K562 (cell line): ENCODE measurements at regions not wholly inside any gene's neighbourhood (a gene's known extent, or its start where the extent isn't known, plus 50 kb on each side); places are given as distances from the start of the nearest gene placed in this dataset.

Experiments used
- ATAC-seq: fragments of 200-7000 bp; cut with Tn5 transposase; 3 replicates; pipeline ENCODE4 v1.9.1; 2020; ENCODE audit warnings: moderate library complexity
- BruUV-seq: library from RNA; stranded (reverse); fragments of 400-500 nt; replicated peaks from 2 replicates; lab custom pipeline; 2021; lab: Mats Ljungman, UMichigan
- CTCF ChIA-PET: fragments of 300-600 bp; formaldehyde crosslinking; extraction: SDS; loops from one replicate; lab custom pipeline; 2021; ENCODE audit warnings: low intra/inter-chr PET ratio; lab: Yijun Ruan, JAX
- POLR2A ChIA-PET: fragments of 300-600, 350-650 bp; sonication (Branson Sonifier 250); formaldehyde crosslinking; extraction: SDS; loops from one replicate; lab custom pipeline; 2021; ENCODE audit warnings: antibody characterized with exemption, inconsistent platforms; lab: Yijun Ruan, JAX
- DNase-seq, 4 experiments: peaks; one replicate each; pipeline versions ENCODE4 v3.0.0 to v3.0.0-alpha.2; 2011 to 2018; ENCODE audit warnings: low spot score in 3 of 4, mixed read lengths in 3 of 4; ENCODE audit errors: extremely low read depth in 1 of 4
- FAIRE-seq: peaks from 2 replicates; lab custom pipeline; 2011; peaks lifted over from hg19 to GRCh38; lab: Jason Lieb, UNC
- H2AFZ ChIP-seq: 2 replicates; pipeline ENCODE4 v1.6.0; 2011; ENCODE audit warnings: low read depth, low read length, control low read depth, inconsistent platforms
- H3K27ac ChIP-seq: fragments of 200-600 bp; 3 replicates; pipeline ENCODE4 v1.8.0; 2011; ENCODE audit warnings: low read depth, mild to moderate bottlenecking, control low read depth, inconsistent platforms, low read length, moderate library complexity, mixed read lengths; ENCODE audit errors: extremely low read depth
- H3K27me3 ChIP-seq, 2 experiments: fragments of 300-600 bp in 1 of 2; 2 replicates in 1 of 2; 3 replicates in 1 of 2; pipeline versions ENCODE4 v1.6.0 to v1.8.0; 2011; ENCODE audit warnings: inconsistent platforms in 2 of 2, low read length in 2 of 2, mild to moderate bottlenecking in 1 of 2, mixed read lengths in 1 of 2, moderate library complexity in 1 of 2; ENCODE audit not compliant: control insufficient read depth in 2 of 2, insufficient read depth in 2 of 2
- H3K36me3 ChIP-seq: fragments of 300-600 bp; 3 replicates; pipeline ENCODE4 v1.8.0; 2011; ENCODE audit warnings: mild to moderate bottlenecking, low read length, inconsistent platforms; ENCODE audit not compliant: control insufficient read depth, insufficient read depth
- H3K4me1 ChIP-seq, 2 experiments: fragments of 200-600 bp in 1 of 2; replicated peaks in 1 of 2; 2 replicates in 1 of 2; 3 replicates in 1 of 2; pipeline versions ENCODE4 v1.5.1 to v1.8.0; 2011; ENCODE audit warnings: inconsistent platforms in 2 of 2, low read length in 2 of 2, mild to moderate bottlenecking in 1 of 2, mixed read lengths in 1 of 2, moderate library complexity in 1 of 2; ENCODE audit not compliant: control insufficient read depth in 2 of 2, insufficient read depth in 2 of 2
- H3K4me2 ChIP-seq: 2 replicates; pipeline ENCODE4 v1.6.1; 2011; ENCODE audit warnings: low read length, control low read depth, inconsistent platforms, mixed read lengths; ENCODE audit not compliant: insufficient read depth
- H3K4me3 ChIP-seq: fragments of 200-600 bp; sonication (generic), shearing (Covaris generic); 2 replicates; pipeline ENCODE4 v1.5.1; 2016; ENCODE audit warnings: control low read depth, inconsistent platforms
- H3K79me2 ChIP-seq: fragments of 200-600 bp; 3 replicates; pipeline ENCODE4 v1.8.0; 2011; ENCODE audit warnings: low read length, inconsistent platforms; ENCODE audit not compliant: control insufficient read depth, insufficient read depth
- H3K9ac ChIP-seq, 2 experiments: 2 replicates each; pipeline versions ENCODE4 v1.6.0 to v1.6.1; 2011; ENCODE audit warnings: low read depth in 2 of 2, low read length in 2 of 2, control low read depth in 1 of 2, inconsistent platforms in 1 of 2, mild to moderate bottlenecking in 1 of 2, mixed read lengths in 1 of 2; ENCODE audit not compliant: insufficient read depth in 1 of 2
- H3K9me1 ChIP-seq: one replicate; pipeline ENCODE4 v1.6.0; 2011; ENCODE audit warnings: inconsistent platforms, mild to moderate bottlenecking, low read length, moderate library complexity; ENCODE audit not compliant: control insufficient read depth, insufficient read depth
- H3K9me3 ChIP-seq: replicated peaks from 2 replicates; pipeline ENCODE4 v1.5.1; 2011; ENCODE audit warnings: low read depth, low read length, inconsistent platforms; ENCODE audit not compliant: control insufficient read depth, insufficient read depth
- H4K20me1 ChIP-seq: replicated peaks from 2 replicates; pipeline ENCODE4 v1.6.1; 2011; ENCODE audit warnings: low read length, inconsistent platforms, mixed read lengths; ENCODE audit not compliant: control insufficient read depth, insufficient read depth
- CCAR2 ChIP-seq: fragments of 200-400 bp; formaldehyde crosslinking; IDR thresholded peaks from 2 replicates; pipeline ENCODE4 v1.6.1; 2017; ENCODE audit warnings: mild to moderate bottlenecking, low read depth, low read length
- CTCFL ChIP-seq: IDR thresholded peaks from 2 replicates; pipeline ENCODE4 v1.6.1; 2011; ENCODE audit warnings: borderline replicate concordance, low read depth, mild to moderate bottlenecking, moderate library complexity, low read length; ENCODE audit not compliant: insufficient read depth, poor library complexity, severe bottlenecking
- CUX1 ChIP-seq: fragments of 200-800 bp; sonication (Bioruptor generic); IDR thresholded peaks from 2 replicates; pipeline ENCODE4 v1.6.1; 2016; ENCODE audit warnings: missing genetic modification characterization, missing compliant biosample characterization
- ETS2 ChIP-seq: IDR thresholded peaks from 2 replicates; pipeline ENCODE4 v1.6.1; 2016; ENCODE audit warnings: borderline replicate concordance, missing genetic modification characterization, mild to moderate bottlenecking, moderate library complexity, missing compliant biosample characterization; ENCODE audit not compliant: poor library complexity, severe bottlenecking
- HDAC1 ChIP-seq, 2 experiments: fragments of 450-650 bp; IDR thresholded peaks; 2 replicates each; pipeline ENCODE4 v1.6.1; 2016 to 2017; ENCODE audit warnings: inconsistent platforms in 1 of 2, mild to moderate bottlenecking in 1 of 2, moderate library complexity in 1 of 2
- LEF1 ChIP-seq: fragments of 450-650 bp; IDR thresholded peaks from 2 replicates; pipeline ENCODE4 v1.6.1; 2016; ENCODE audit warnings: mild to moderate bottlenecking
- SMAD4 ChIP-seq: fragments of 250-450 bp; sonication (Bioruptor Pico); conservative IDR thresholded peaks from 2 replicates; pipeline ENCODE4 v1.8.0; 2021; ENCODE audit warnings: inconsistent platforms, mild to moderate bottlenecking, moderate library complexity
- TBL1XR1 ChIP-seq, 2 experiments: IDR thresholded peaks; 2 replicates each; pipeline ENCODE4 v1.6.1; 2012; ENCODE audit warnings: improper control_type of control experiment in 2 of 2, low read length in 2 of 2, mild to moderate bottlenecking in 1 of 2
- TBP ChIP-seq: optimal IDR thresholded peaks from 2 replicates; pipeline ENCODE3; 2011; ENCODE audit warnings: low read depth, low read length, improper control_type of control experiment
- ZEB2 ChIP-seq: fragments of 450-650 bp; IDR thresholded peaks from 2 replicates; pipeline ENCODE4 v1.6.1; 2016
- ZNF232 ChIP-seq: sonication (generic); formaldehyde crosslinking; IDR thresholded peaks from 2 replicates; pipeline ENCODE4 v1.8.0; 2022; ENCODE audit warnings: mild to moderate bottlenecking, missing genetic modification reagents
- ZNF3 ChIP-seq: fragments of 250-450 bp; sonication (Bioruptor Pico); IDR thresholded peaks from 2 replicates; pipeline ENCODE4 v1.5.0; 2021; ENCODE audit warnings: mild to moderate bottlenecking, moderate library complexity
- ZNF398 ChIP-seq: fragments of 250-450 bp; sonication (Bioruptor Pico); IDR thresholded peaks from 2 replicates; pipeline ENCODE4 v1.8.0; 2021; ENCODE audit warnings: moderate library complexity, mild to moderate bottlenecking, inconsistent platforms
- WGBS: fragments of 100-300 bp; shearing (Covaris generic); methylation state at CpG from one replicate; pipeline ENCODE4 v1.1.6; 2016; ENCODE audit warnings: low coverage, mixed read lengths; ENCODE audit not compliant: insufficient coverage; ENCODE audit errors: missing lambda C conversion rate; 5-methylcytosine and 5-hydroxymethylcytosine counted together
- in situ Hi-C: fragments of 300-500 bp; cut with MboI; formaldehyde crosslinking; loops from 4 replicates; pipeline ENCODE4 v1.15.0; 2018; ENCODE audit warnings: inconsistent platforms, mixed read lengths
- intact Hi-C: fragments of 100-400 bp; cut with micrococcal nuclease; formaldehyde crosslinking; loops from 2 replicates; pipeline ENCODE4 v1.14.2; 2022

- WGBS: 0% methylated on average over 2 of the region's 2 CpGs
- Histone ChIP-seq H3K27ac (no peak overlapping the region), H3K9me3 (no peaks in the 10 kb centered on the region), H3K4me3 (no peak overlapping the region), H3K36me3 (no peaks in the 10 kb centered on the region), H2AFZ (no peak overlapping the region), H4K20me1 (no peaks in the 10 kb centered on the region), H3K9ac (no peak overlapping the region), H3K9me1 (no peaks in the 10 kb centered on the region), H3K27me3 (no peaks in the 10 kb centered on the region), H3K4me2 (no peak overlapping the region), H3K4me1 (no peaks in the 10 kb centered on the region), H3K79me2 (no peaks in the 10 kb centered on the region)
- POLR2A ChIA-PET: no interaction called here
- CTCF ChIA-PET: no interaction called here
- in situ Hi-C loops: no loop called here
- intact Hi-C loops: no loop called here
- no TSS peak for BruUV-seq
- DNase-seq (no peak), FAIRE-seq (no peak), ATAC-seq (no peak)
- TF ChIP-seq TBP (no peak), SMAD4 (no peak), TBL1XR1 (IDR thresholded peaks at IDR 0.05; ENCODE audit: low read length in 2 of 2) (no peak), CTCFL (no peak), ETS2 (no peak), CCAR2 (no peak), CUX1 (no peak), ZNF3 (no peak), ZNF232 (CRISPR knock-in tag) (no peak), HDAC1 (IDR thresholded peaks at IDR 0.05) (no peak), ZNF398 (CRISPR knock-in tag) (no peak), ZEB2 (no peak), LEF1 (no peak)
Measured at GRCh38 chr21:16500271-16500670, 770.5 kb downstream of the USP25 start.
